ENCODE measurements at regions not wholly inside any gene's neighbourhood (a gene's known extent, or its start where the extent isn't known, plus 50 kb on each side); places are given as distances from the start of the nearest gene placed in this dataset.

- TF ChIP-seq EZH2 (IDR thresholded peaks at IDR 0.05; ENCODE audit: borderline replicate concordance, low read depth, low read length, severe bottlenecking) = no peak
- TF ChIP-seq CTCF (IDR thresholded peaks at IDR 0.05; ENCODE audit: extremely low read depth in 1 of 2, insufficient read depth in 1 of 2, low read depth in 1 of 2, low read length in 2 of 2) = no peak
- TF ChIP-seq, protein P1, sequence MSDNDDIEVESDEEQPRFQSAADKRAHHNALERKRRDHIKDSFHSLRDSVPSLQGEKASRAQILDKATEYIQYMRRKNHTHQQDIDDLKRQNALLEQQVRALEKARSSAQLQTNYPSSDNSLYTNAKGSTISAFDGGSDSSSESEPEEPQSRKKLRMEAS (IDR thresholded peaks at IDR 0.05; ENCODE audit: insufficient read depth, insufficient read length) = no peak
- TF ChIP-seq POLR2AphosphoS5 (IDR thresholded peaks at IDR 0.05; ENCODE audit: insufficient read depth, low read depth, low read length) = no peak
These were observed 437.2 kb upstream of the PRMT6 start for GRCh38 chr1:106619080-106619826.

Data from endothelial cell of umbilical vein (primary cell).